AG04449 (cell line): ENCODE measurements at regions not wholly inside any gene's neighbourhood (a gene's known extent, or its start where the extent isn't known, plus 50 kb on each side); places are given as distances from the start of the nearest gene placed in this dataset.

ENCODE experiments used
- CTCF ChIA-PET: fragments of 350-600 bp; formaldehyde crosslinking; extraction: SDS; loops from one replicate; lab custom pipeline; 2021; ENCODE audit warnings: antibody characterized with exemption; lab: Yijun Ruan, JAX
- POLR2A ChIA-PET: fragments of 400-600, 350-600 bp; formaldehyde crosslinking; extraction: SDS; loops from one replicate; lab custom pipeline; 2020; ENCODE audit warnings: antibody characterized with exemption, inconsistent platforms; lab: Yijun Ruan, JAX
- DNase-seq: peaks from one replicate; pipeline ENCODE4 v3.0.0-alpha.2; 2010; ENCODE audit warnings: low read depth, low spot score
- H3K4me3 ChIP-seq: 2 replicates; pipeline ENCODE4 v1.5.1; 2011; ENCODE audit warnings: low read depth, mild to moderate bottlenecking, control low read depth, low read length
- TF ChIP-seq, protein P1 (sequence below): IDR thresholded peaks from one replicate; pipeline ENCODE4 v1.5.1; 2011; ENCODE audit warnings: mild to moderate bottlenecking, moderate library complexity, low read length, control low read depth, inconsistent platforms; ENCODE audit not compliant: insufficient read depth; ENCODE audit errors: missing control alignments

DNA sequence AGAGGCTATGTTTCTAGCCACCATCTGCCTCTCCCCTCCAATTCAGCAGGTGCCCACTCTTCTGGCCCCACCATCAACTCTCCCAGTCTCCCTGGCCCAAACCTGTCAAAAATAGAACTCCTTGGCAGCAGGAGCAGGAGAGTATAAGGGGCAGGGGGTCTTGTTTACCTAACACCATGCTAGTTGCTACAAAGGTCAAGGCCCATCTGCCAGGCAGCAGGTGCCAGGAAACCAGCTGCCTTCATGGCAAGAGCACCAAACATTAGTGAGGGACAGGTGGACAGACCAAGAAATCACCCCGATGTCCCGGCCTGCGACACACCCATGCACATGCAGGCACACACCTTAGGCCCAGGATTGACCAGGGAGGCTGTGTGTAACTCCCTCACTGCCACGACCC is 387.9 kb downstream of the BUD13 start:
- DNase-seq = no peak
- TF ChIP-seq, protein P1, sequence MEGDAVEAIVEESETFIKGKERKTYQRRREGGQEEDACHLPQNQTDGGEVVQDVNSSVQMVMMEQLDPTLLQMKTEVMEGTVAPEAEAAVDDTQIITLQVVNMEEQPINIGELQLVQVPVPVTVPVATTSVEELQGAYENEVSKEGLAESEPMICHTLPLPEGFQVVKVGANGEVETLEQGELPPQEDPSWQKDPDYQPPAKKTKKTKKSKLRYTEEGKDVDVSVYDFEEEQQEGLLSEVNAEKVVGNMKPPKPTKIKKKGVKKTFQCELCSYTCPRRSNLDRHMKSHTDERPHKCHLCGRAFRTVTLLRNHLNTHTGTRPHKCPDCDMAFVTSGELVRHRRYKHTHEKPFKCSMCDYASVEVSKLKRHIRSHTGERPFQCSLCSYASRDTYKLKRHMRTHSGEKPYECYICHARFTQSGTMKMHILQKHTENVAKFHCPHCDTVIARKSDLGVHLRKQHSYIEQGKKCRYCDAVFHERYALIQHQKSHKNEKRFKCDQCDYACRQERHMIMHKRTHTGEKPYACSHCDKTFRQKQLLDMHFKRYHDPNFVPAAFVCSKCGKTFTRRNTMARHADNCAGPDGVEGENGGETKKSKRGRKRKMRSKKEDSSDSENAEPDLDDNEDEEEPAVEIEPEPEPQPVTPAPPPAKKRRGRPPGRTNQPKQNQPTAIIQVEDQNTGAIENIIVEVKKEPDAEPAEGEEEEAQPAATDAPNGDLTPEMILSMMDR = no peak
- POLR2A ChIA-PET = no interaction called here
- H3K4me3 ChIP-seq = no peak overlapping the region
- CTCF ChIA-PET = no interaction called here

DNA sequence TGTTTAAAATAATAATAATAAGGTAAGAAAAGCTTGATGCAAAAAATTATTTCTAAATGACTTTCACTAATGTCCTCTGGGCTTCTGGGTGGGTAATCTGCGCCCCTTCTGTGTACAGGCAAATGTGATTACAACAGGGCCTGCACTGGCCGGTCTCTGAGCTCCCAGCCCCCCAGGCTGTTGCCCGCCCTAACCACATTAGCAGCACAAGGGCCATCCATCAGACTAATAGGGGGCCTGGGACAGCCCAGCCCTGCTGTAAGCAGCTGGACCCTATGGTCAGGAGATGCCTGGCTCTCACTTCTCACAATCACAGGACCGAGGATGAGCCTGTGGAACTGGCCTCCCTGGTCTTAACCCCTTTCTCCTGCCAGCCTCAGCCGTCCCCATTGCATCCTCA is 388.4 kb downstream of the BUD13 start:
- no peak for DNase-seq
- TF ChIP-seq, protein P1 = no peak
- H3K4me3 ChIP-seq = no peak overlapping the region
- ChIA-PET CTCF (no interaction called here), POLR2A (no interaction called here)

GRCh38 chr11:116379185-116379828 is 393.5 kb downstream of the BUD13 start:
- TF ChIP-seq, protein P1 = no peak
- no peak for DNase-seq
- ChIA-PET CTCF (no interaction called here), POLR2A (no interaction called here)
- no peak overlapping the region for H3K4me3 ChIP-seq

DNA sequence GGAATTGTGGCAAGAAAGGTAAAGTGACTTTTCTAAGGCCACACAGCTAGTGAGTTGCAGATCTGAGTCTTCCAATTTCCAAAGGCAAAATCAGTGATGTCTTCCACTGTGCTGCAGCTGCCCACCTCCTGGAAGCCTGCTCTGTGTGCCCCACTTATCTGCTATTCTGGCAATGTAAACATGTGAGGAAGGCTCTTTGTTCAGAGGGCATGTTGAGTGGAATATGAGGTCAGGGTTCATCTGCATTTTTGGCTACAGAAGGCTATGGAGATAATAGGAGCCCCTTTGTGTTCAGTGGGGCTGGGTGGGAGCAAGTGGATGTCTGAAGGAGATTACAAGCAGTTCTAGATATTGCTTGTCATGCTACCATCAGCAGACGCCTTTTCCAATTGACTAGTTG is 396.2 kb downstream of the BUD13 start:
- TF ChIP-seq, protein P1 = no peak
- DNase-seq = no peak
- ChIA-PET CTCF (no interaction called here), POLR2A (no interaction called here)
- H3K4me3 ChIP-seq = no peak overlapping the region

- ChIA-PET POLR2A (no interaction called here), CTCF (no interaction called here)
- DNase-seq = no peak
- TF ChIP-seq, protein P1 = no peak
- no peak overlapping the region for H3K4me3 ChIP-seq
Observed at GRCh38 chr11:116376054-116376453, 396.7 kb downstream of the BUD13 start.

DNA sequence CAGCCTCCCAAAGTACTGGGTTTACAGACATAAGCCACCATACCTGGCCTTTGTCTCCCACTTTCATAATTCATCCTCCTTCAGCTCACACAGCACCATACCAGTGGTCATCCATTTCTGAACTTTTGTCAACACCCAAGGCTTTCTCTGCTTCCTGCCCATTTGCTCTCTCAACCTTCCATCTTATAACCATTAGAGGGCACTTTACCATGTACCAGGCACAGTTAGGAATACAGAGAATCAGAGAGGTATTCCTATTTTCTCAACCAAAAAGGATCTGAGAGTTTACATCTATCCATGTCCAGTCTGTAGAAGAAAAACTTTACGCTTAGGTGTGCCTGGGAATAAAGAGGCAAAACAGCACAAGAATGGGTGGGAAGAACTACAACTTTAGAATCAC is 397.6 kb downstream of the BUD13 start:
- POLR2A ChIA-PET = no interaction called here
- TF ChIP-seq, protein P1 = no peak
- H3K4me3 ChIP-seq = no peak overlapping the region
- DNase-seq = no peak
- CTCF ChIA-PET = no interaction called here
